Ascending aorta (tissue), 2 donors: ENCODE measurements at regions not wholly inside any gene's neighbourhood (a gene's known extent, or its start where the extent isn't known, plus 50 kb on each side); places are given as distances from the start of the nearest gene placed in this dataset.

Experiments
- DNase-seq, 2 donors: peaks; one replicate each; pipeline ENCODE4 v3.0.0-alpha.2; 2019; ENCODE audit warnings: low spot score in 2 of 2
- H3K27ac ChIP-seq, 2 donors: fragments of 200-600 bp; sonication (generic); one replicate each; pipeline ENCODE4 v1.5.1; 2016 to 2017; ENCODE audit warnings: mild to moderate bottlenecking in 1 of 2
- H3K27me3 ChIP-seq: fragments of 200-600 bp; sonication (generic); one replicate; pipeline ENCODE4 v1.5.1; 2017
- H3K36me3 ChIP-seq, 2 donors: fragments of 200-600 bp; sonication (generic); one replicate each; pipeline ENCODE4 v1.5.1; 2016
- H3K4me1 ChIP-seq, 2 donors: fragments of 200-600 bp; sonication (generic); one replicate each; pipeline ENCODE4 v1.5.1; 2016 to 2017; ENCODE audit warnings: mild to moderate bottlenecking in 1 of 2
- H3K4me3 ChIP-seq, 2 donors: fragments of 200-600 bp; sonication (generic); one replicate each; pipeline ENCODE4 v1.5.1; 2016 to 2017; ENCODE audit warnings: mild to moderate bottlenecking in 1 of 2
- H3K9me3 ChIP-seq, 2 donors: fragments of 200-600 bp; sonication (generic); one replicate each; pipeline ENCODE4 v1.5.1; 2016
- intact Hi-C: fragments of 100-400 bp; cut with DNase I; formaldehyde crosslinking; loops from one replicate; pipeline ENCODE4 v1.15.1; 2023
- TF ChIP-seq, protein P1 (sequence below), 3 experiments: fragments of 200-600 bp in 2 of 3; fragments of 450-650 bp in 1 of 3; sonication (generic) in 2 of 3; IDR thresholded peaks; one replicate each; pipeline ENCODE4 v1.5.1; 2016 to 2019; ENCODE audit warnings: antibody characterized with exemption in 3 of 3, mild to moderate bottlenecking in 1 of 3, moderate library complexity in 1 of 3

DNA sequence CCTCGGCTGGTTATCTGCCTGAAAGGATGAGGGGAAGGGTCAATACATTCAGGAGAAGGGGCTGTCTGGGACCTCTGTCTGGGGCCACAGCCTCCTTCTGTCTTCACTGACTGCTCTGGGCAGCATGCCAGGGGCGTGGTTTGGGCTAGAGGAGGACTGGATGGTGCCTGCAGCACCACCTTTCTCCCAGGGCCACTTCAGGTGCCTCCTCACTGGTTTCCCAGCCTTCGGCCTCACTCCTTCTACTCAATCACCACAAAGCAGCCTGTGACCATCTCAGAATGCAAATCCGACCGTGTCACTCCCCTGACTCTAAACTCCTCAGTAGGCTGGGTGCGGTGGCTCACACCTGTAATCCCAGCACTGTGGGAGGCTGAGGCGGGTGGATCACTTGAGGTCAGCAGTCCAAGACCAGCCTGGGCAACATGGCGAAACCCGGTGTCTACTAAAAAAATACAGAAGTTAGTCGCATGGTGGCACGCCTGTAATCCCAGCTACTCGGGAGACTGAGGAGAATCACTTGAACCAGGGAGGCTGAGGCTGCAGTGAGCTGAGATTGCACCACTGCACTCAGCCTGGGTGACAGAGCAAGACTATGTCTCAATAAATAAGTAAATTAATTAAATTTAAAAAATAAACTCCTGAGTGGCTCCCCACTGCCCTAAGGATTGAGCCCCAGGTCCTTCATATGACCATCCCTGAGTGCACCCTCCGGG lies 50.1 kb upstream of the ECE1 start:
- DNase-seq = no peak
- H3K27ac ChIP-seq = peak overlapping the region; percentile 95 to 97
- peaks cover 54 to 67% of the 10 kb centered on the region in 2 donors for H3K4me1 ChIP-seq
- H3K9me3 ChIP-seq = no peaks in the 10 kb centered on the region
- TF ChIP-seq, protein P1, sequence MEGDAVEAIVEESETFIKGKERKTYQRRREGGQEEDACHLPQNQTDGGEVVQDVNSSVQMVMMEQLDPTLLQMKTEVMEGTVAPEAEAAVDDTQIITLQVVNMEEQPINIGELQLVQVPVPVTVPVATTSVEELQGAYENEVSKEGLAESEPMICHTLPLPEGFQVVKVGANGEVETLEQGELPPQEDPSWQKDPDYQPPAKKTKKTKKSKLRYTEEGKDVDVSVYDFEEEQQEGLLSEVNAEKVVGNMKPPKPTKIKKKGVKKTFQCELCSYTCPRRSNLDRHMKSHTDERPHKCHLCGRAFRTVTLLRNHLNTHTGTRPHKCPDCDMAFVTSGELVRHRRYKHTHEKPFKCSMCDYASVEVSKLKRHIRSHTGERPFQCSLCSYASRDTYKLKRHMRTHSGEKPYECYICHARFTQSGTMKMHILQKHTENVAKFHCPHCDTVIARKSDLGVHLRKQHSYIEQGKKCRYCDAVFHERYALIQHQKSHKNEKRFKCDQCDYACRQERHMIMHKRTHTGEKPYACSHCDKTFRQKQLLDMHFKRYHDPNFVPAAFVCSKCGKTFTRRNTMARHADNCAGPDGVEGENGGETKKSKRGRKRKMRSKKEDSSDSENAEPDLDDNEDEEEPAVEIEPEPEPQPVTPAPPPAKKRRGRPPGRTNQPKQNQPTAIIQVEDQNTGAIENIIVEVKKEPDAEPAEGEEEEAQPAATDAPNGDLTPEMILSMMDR (IDR thresholded peaks at IDR 0.05) = no peak
- H3K27me3 ChIP-seq = no peaks in the 10 kb centered on the region
- intact Hi-C loops = loop anchor here (5.0 kb wide), 1 partner anchor 608 kb away; the partner anchor contains the start of gene SH2D5
- no peak overlapping the region for H3K4me3 ChIP-seq
- no peaks in the 10 kb centered on the region for H3K36me3 ChIP-seq
